ENCODE measurements at regions not wholly inside any gene's neighbourhood (a gene's known extent, or its start where the extent isn't known, plus 50 kb on each side); places are given as distances from the start of the nearest gene placed in this dataset.

DNA sequence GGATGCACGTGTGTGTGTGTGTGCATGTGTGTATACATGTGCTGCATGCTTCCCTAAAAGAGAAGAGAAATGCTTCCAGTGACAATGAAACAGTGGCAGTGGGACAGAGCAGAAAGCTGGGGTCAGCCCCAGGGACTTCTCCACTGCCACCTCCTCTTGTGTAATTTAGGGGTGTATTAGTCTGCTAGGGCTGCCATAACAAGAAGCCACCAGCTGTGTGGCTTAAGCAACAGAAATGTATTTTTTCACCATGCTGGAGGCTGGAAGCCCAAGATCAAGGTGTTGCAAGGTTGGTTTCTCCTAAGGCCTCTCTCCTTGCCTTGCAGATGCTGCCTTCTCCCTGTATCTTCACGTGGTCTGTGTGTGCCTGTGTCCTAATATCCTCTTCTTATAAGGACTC, 190.5 kb downstream of the CXCL12 start:
- Histone ChIP-seq H3K9me3 (ENCODE audit: control insufficient read depth in 4 of 4, low read length in 3 of 4) (peaks cover 0 to 4% (median 0%) of the 10 kb centered on the region in 4 donors), H3K36me3 (ENCODE audit: control insufficient read depth in 4 of 4, insufficient read depth in 3 of 4, low read depth in 1 of 4, low read length in 3 of 4) (no peaks in the 10 kb centered on the region), H3K27ac (ENCODE audit: low read depth in 1 of 2, low read length in 2 of 2) (no peak overlapping the region), H3K4me1 (ENCODE audit: control insufficient read depth in 4 of 4, insufficient read depth in 4 of 4, low read length in 3 of 4) (peaks cover 7 to 15% (median 12%) of the 10 kb centered on the region in 4 donors), H3K4me3 (ENCODE audit: low read depth in 1 of 3, low read length in 3 of 3) (no peak overlapping the region), H3K9ac (ENCODE audit: low read depth in 1 of 2, low read length in 2 of 2) (no peak overlapping the region), H3K27me3 (ENCODE audit: control insufficient read depth in 4 of 4, insufficient read depth in 4 of 4, low read length in 3 of 4) (no peaks in the 10 kb centered on the region)
- 96% methylated on average over 2 of the region's 2 CpGs for WGBS
- TF ChIP-seq, protein P1, sequence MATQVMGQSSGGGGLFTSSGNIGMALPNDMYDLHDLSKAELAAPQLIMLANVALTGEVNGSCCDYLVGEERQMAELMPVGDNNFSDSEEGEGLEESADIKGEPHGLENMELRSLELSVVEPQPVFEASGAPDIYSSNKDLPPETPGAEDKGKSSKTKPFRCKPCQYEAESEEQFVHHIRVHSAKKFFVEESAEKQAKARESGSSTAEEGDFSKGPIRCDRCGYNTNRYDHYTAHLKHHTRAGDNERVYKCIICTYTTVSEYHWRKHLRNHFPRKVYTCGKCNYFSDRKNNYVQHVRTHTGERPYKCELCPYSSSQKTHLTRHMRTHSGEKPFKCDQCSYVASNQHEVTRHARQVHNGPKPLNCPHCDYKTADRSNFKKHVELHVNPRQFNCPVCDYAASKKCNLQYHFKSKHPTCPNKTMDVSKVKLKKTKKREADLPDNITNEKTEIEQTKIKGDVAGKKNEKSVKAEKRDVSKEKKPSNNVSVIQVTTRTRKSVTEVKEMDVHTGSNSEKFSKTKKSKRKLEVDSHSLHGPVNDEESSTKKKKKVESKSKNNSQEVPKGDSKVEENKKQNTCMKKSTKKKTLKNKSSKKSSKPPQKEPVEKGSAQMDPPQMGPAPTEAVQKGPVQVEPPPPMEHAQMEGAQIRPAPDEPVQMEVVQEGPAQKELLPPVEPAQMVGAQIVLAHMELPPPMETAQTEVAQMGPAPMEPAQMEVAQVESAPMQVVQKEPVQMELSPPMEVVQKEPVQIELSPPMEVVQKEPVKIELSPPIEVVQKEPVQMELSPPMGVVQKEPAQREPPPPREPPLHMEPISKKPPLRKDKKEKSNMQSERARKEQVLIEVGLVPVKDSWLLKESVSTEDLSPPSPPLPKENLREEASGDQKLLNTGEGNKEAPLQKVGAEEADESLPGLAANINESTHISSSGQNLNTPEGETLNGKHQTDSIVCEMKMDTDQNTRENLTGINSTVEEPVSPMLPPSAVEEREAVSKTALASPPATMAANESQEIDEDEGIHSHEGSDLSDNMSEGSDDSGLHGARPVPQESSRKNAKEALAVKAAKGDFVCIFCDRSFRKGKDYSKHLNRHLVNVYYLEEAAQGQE (IDR thresholded peaks at IDR 0.05): no peak
- TF ChIP-seq, protein P2, sequence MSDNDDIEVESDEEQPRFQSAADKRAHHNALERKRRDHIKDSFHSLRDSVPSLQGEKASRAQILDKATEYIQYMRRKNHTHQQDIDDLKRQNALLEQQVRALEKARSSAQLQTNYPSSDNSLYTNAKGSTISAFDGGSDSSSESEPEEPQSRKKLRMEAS (IDR thresholded peaks at IDR 0.05): no peak
- no peak for TF ChIP-seq RXRA (IDR thresholded peaks at IDR 0.05)
- no peak for TF ChIP-seq JUND (IDR thresholded peaks at IDR 0.05)
- TF ChIP-seq, protein P3, sequence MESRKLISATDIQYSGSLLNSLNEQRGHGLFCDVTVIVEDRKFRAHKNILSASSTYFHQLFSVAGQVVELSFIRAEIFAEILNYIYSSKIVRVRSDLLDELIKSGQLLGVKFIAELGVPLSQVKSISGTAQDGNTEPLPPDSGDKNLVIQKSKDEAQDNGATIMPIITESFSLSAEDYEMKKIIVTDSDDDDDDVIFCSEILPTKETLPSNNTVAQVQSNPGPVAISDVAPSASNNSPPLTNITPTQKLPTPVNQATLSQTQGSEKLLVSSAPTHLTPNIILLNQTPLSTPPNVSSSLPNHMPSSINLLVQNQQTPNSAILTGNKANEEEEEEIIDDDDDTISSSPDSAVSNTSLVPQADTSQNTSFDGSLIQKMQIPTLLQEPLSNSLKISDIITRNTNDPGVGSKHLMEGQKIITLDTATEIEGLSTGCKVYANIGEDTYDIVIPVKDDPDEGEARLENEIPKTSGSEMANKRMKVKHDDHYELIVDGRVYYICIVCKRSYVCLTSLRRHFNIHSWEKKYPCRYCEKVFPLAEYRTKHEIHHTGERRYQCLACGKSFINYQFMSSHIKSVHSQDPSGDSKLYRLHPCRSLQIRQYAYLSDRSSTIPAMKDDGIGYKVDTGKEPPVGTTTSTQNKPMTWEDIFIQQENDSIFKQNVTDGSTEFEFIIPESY (IDR thresholded peaks at IDR 0.05): no peak
- TF ChIP-seq FOXA2 (IDR thresholded peaks at IDR 0.05): no peak
- no peak for TF ChIP-seq NR2F2 (IDR thresholded peaks at IDR 0.05)
- no peak for TF ChIP-seq FOXA1 (IDR thresholded peaks at IDR 0.05)
- no peak for TF ChIP-seq SP1 (IDR thresholded peaks at IDR 0.05)
- no peak for TF ChIP-seq TAF1 (conservative IDR thresholded peaks at IDR 0.05)
- no peak for TF ChIP-seq HNF4G (IDR thresholded peaks at IDR 0.05)
- no peak for TF ChIP-seq EGR1 (IDR thresholded peaks at IDR 0.05; ENCODE audit: low read depth in 2 of 2)
- TF ChIP-seq, protein P4, sequence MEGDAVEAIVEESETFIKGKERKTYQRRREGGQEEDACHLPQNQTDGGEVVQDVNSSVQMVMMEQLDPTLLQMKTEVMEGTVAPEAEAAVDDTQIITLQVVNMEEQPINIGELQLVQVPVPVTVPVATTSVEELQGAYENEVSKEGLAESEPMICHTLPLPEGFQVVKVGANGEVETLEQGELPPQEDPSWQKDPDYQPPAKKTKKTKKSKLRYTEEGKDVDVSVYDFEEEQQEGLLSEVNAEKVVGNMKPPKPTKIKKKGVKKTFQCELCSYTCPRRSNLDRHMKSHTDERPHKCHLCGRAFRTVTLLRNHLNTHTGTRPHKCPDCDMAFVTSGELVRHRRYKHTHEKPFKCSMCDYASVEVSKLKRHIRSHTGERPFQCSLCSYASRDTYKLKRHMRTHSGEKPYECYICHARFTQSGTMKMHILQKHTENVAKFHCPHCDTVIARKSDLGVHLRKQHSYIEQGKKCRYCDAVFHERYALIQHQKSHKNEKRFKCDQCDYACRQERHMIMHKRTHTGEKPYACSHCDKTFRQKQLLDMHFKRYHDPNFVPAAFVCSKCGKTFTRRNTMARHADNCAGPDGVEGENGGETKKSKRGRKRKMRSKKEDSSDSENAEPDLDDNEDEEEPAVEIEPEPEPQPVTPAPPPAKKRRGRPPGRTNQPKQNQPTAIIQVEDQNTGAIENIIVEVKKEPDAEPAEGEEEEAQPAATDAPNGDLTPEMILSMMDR (IDR thresholded peaks at IDR 0.05; ENCODE audit: low read depth, low read length, missing input control): no peak
- no peak for DNase-seq (ENCODE audit: low spot score)

DNA sequence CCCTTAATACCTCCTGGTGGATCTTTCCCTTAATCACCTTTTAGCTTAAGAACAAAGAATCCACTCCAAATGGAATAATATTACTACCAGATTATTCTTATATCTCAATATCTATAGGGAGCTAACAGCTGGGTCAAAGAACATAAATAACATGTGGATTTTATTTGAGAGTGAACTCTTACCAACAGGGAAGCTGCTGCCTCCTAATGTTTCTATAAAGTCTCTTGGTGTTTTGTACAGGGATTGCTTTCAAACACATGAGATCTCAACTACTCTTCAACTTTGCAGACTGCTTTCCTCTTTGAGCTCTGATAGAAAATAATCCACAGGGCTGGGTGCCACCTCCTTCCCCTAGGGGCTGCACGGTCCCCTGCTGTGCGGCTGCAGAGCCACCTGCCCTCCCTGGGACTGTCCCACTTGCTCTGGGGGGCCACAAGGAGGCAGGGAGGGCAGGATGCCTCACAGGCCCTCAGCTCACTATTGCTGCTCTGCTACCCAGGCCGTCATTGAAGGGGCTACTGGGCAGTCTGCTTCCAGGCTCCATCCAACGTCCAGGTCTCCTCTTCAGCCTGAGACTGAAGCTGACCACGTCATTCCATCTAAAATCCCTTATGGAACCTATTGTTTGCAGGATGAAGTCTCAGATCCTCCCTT, 191.2 kb downstream of the CXCL12 start:
- H3K27ac ChIP-seq (ENCODE audit: low read depth in 1 of 2, low read length in 2 of 2): no peak overlapping the region
- no peaks in the 10 kb centered on the region for H3K27me3 ChIP-seq (ENCODE audit: control insufficient read depth in 4 of 4, insufficient read depth in 4 of 4, low read length in 3 of 4)
- peaks cover 0 to 4% (median 0%) of the 10 kb centered on the region in 4 donors for H3K9me3 ChIP-seq (ENCODE audit: control insufficient read depth in 4 of 4, low read length in 3 of 4)
- TF ChIP-seq JUND (IDR thresholded peaks at IDR 0.05): no peak
- no peak for TF ChIP-seq SP1 (IDR thresholded peaks at IDR 0.05)
- TF ChIP-seq RAD21 (IDR thresholded peaks at IDR 0.05): no peak
- H3K9ac ChIP-seq (ENCODE audit: low read depth in 1 of 2, low read length in 2 of 2): no peak overlapping the region
- 81% methylated on average over 5 of the region's 5 CpGs for WGBS
- H3K4me3 ChIP-seq (ENCODE audit: low read depth in 1 of 3, low read length in 3 of 3): no peak overlapping the region
- no peaks in the 10 kb centered on the region for H3K36me3 ChIP-seq (ENCODE audit: control insufficient read depth in 4 of 4, insufficient read depth in 3 of 4, low read depth in 1 of 4, low read length in 3 of 4)
- H3K4me1 ChIP-seq (ENCODE audit: control insufficient read depth in 4 of 4, insufficient read depth in 4 of 4, low read length in 3 of 4): peaks cover 7 to 15% (median 12%) of the 10 kb centered on the region in 4 donors
- DNase-seq (ENCODE audit: low spot score): no peak

Measured in liver (tissue), 8 donors.